CD4-positive, alpha-beta T cell treated with Interleukin-6 for 4 hours (primary cell): ENCODE measurements at regions not wholly inside any gene's neighbourhood (a gene's known extent, or its start where the extent isn't known, plus 50 kb on each side); places are given as distances from the start of the nearest gene placed in this dataset.

Experiments used
- DNase-seq: peaks from one replicate; pipeline ENCODE4 v3.0.0-alpha.2; 2020; ENCODE audit warnings: mixed read lengths

- DNase-seq, result no peak
These were observed 94.9 kb upstream of the TRIM2 start for GRCh38 chr4:153109296-153109849.

GRCh38 chr4:153110739-153111138 is 93.5 kb upstream of the TRIM2 start:
- DNase-seq, result no peak

- no peak for DNase-seq
These were observed 92.7 kb upstream of the TRIM2 start for GRCh38 chr4:153111426-153112040.

- peak; percentile 43 for DNase-seq
These were observed 92.2 kb upstream of the TRIM2 start for GRCh38 chr4:153112041-153112441.

- DNase-seq, result no peak
These were observed 91.0 kb upstream of the TRIM2 start for GRCh38 chr4:153113061-153113837.

GRCh38 chr4:153113838-153114105 is 90.5 kb upstream of the TRIM2 start:
- DNase-seq, result peak; percentile 10

- DNase-seq, result peak; percentile 69
These were observed 89.4 kb upstream of the TRIM2 start for GRCh38 chr4:153114771-153115321.

- DNase-seq, result peak; percentile 76
These were observed 88.6 kb upstream of the TRIM2 start for GRCh38 chr4:153115322-153116290.

GRCh38 chr4:153116291-153116680 is 88.0 kb upstream of the TRIM2 start:
- DNase-seq, result no peak

- no peak for DNase-seq
These were observed 87.4 kb upstream of the TRIM2 start for GRCh38 chr4:153116801-153117200.

GRCh38 chr4:153117554-153117953 is 86.7 kb upstream of the TRIM2 start:
- DNase-seq, result no peak

GRCh38 chr4:153119626-153120025 is 84.6 kb upstream of the TRIM2 start:
- DNase-seq, result no peak

GRCh38 chr4:153120235-153120634 is 84.0 kb upstream of the TRIM2 start:
- no peak for DNase-seq

GRCh38 chr4:153122855-153123254 is 81.4 kb upstream of the TRIM2 start:
- no peak for DNase-seq

- no peak for DNase-seq
These were observed 78.1 kb upstream of the TRIM2 start for GRCh38 chr4:153126137-153126536.

GRCh38 chr4:153127760-153128494 is 76.3 kb upstream of the TRIM2 start:
- peak; percentile 91 for DNase-seq

GRCh38 chr4:153131596-153131995 is 72.6 kb upstream of the TRIM2 start:
- no peak for DNase-seq

- DNase-seq, result no peak
These were observed 67.1 kb upstream of the TRIM2 start for GRCh38 chr4:153137159-153137558.

GRCh38 chr4:153137677-153138630 is 66.3 kb upstream of the TRIM2 start:
- DNase-seq, result no peak

- no peak for DNase-seq
These were observed 65.5 kb upstream of the TRIM2 start for GRCh38 chr4:153138736-153139135.

- DNase-seq, result no peak
These were observed 63.9 kb upstream of the TRIM2 start for GRCh38 chr4:153140294-153140693.
